ENCODE measurements at regions not wholly inside any gene's neighbourhood (a gene's known extent, or its start where the extent isn't known, plus 50 kb on each side); places are given as distances from the start of the nearest gene placed in this dataset.

GRCh38 chr20:47960277-47960676 is 175.0 kb upstream of the SULF2 start:
- TF ChIP-seq REST (IDR thresholded peaks at IDR 0.05; ENCODE audit: insufficient replicate concordance, low read depth) (no peak), POLR2AphosphoS5 (IDR thresholded peaks at IDR 0.05; ENCODE audit: low read depth) (no peak), CTCF (IDR thresholded peaks at IDR 0.05; ENCODE audit: insufficient read depth, low read length) (no peak)
